ENCODE measurements at regions not wholly inside any gene's neighbourhood (a gene's known extent, or its start where the extent isn't known, plus 50 kb on each side); places are given as distances from the start of the nearest gene placed in this dataset.

GRCh38 chr20:1754749-1755148 lies 97.2 kb upstream of the SIRPG start:
- no peaks in the 10 kb centered on the region for H3K36me3 ChIP-seq (ENCODE audit: control insufficient read depth in 4 of 4, insufficient read depth in 4 of 4, low read length in 4 of 4)
- no peak overlapping the region for H3K27ac ChIP-seq (ENCODE audit: low read depth in 1 of 2, low read length in 1 of 2)
- DNase-seq = no peak
- no peak overlapping the region for H3K4me3 ChIP-seq
- no peaks in the 10 kb centered on the region for H3K4me1 ChIP-seq (ENCODE audit: control insufficient read depth in 5 of 5, insufficient read depth in 5 of 5, low read length in 5 of 5)
- no peak for ATAC-seq (ENCODE audit: insufficient read depth, low FRiP score)
- no peak for TF ChIP-seq CTCF (IDR thresholded peaks at IDR 0.05; ENCODE audit: control extremely low read depth, extremely low read depth)
- H3K9me3 ChIP-seq (ENCODE audit: control insufficient read depth in 4 of 4, insufficient read depth in 3 of 4, low read length in 3 of 4) = no peaks in the 10 kb centered on the region
- WGBS, 2 donors = 85 to 90% methylated on average over 4 of the region's 4 CpGs
- H3K9ac ChIP-seq (ENCODE audit: insufficient read depth in 1 of 2, low read length in 2 of 2) = no peak overlapping the region
- no peaks in the 10 kb centered on the region for H3K27me3 ChIP-seq (ENCODE audit: control insufficient read depth in 3 of 3, insufficient read depth in 3 of 3, low read length in 2 of 3)

GRCh38 chr20:1754306-1754705 lies 96.7 kb upstream of the SIRPG start:
- no peaks in the 10 kb centered on the region for H3K27me3 ChIP-seq (ENCODE audit: control insufficient read depth in 3 of 3, insufficient read depth in 3 of 3, low read length in 2 of 3)
- DNase-seq = no peak

GRCh38 chr20:1752045-1752444 lies 94.5 kb upstream of the SIRPG start:
- H3K9me3 ChIP-seq (ENCODE audit: control insufficient read depth in 4 of 4, insufficient read depth in 3 of 4, low read length in 3 of 4) = no peaks in the 10 kb centered on the region
- TF ChIP-seq CTCF (IDR thresholded peaks at IDR 0.05; ENCODE audit: control extremely low read depth, extremely low read depth) = no peak

More at GRCh38 chr20:1754306-1754705, 96.7 kb upstream of the SIRPG start:
- H3K27ac ChIP-seq (ENCODE audit: low read depth in 1 of 2, low read length in 1 of 2) = no peak overlapping the region
- TF ChIP-seq CTCF (IDR thresholded peaks at IDR 0.05; ENCODE audit: control extremely low read depth, extremely low read depth) = no peak
- WGBS, 2 donors = 60 to 61% methylated on average over 2 of the region's 2 CpGs
- ATAC-seq (ENCODE audit: insufficient read depth, low FRiP score) = no peak
- H3K4me1 ChIP-seq (ENCODE audit: control insufficient read depth in 5 of 5, insufficient read depth in 5 of 5, low read length in 5 of 5) = no peaks in the 10 kb centered on the region
- H3K9me3 ChIP-seq (ENCODE audit: control insufficient read depth in 4 of 4, insufficient read depth in 3 of 4, low read length in 3 of 4) = no peaks in the 10 kb centered on the region
- no peak overlapping the region for H3K9ac ChIP-seq (ENCODE audit: insufficient read depth in 1 of 2, low read length in 2 of 2)
- no peak overlapping the region for H3K4me3 ChIP-seq
- no peaks in the 10 kb centered on the region for H3K36me3 ChIP-seq (ENCODE audit: control insufficient read depth in 4 of 4, insufficient read depth in 4 of 4, low read length in 4 of 4)

GRCh38 chr20:1748777-1749176 lies 91.2 kb upstream of the SIRPG start:
- no peak for TF ChIP-seq CTCF (IDR thresholded peaks at IDR 0.05; ENCODE audit: control extremely low read depth, extremely low read depth)
- H3K4me3 ChIP-seq = no peak overlapping the region
- no peaks in the 10 kb centered on the region for H3K9me3 ChIP-seq (ENCODE audit: control insufficient read depth in 4 of 4, insufficient read depth in 3 of 4, low read length in 3 of 4)
- H3K4me1 ChIP-seq (ENCODE audit: control insufficient read depth in 5 of 5, insufficient read depth in 5 of 5, low read length in 5 of 5) = no peaks in the 10 kb centered on the region
- ATAC-seq (ENCODE audit: insufficient read depth, low FRiP score) (no peak), DNase-seq (no peak)
- H3K27ac ChIP-seq (ENCODE audit: low read depth in 1 of 2, low read length in 1 of 2) = no peak overlapping the region
- H3K36me3 ChIP-seq (ENCODE audit: control insufficient read depth in 4 of 4, insufficient read depth in 4 of 4, low read length in 4 of 4) = no peaks in the 10 kb centered on the region
- H3K27me3 ChIP-seq (ENCODE audit: control insufficient read depth in 3 of 3, insufficient read depth in 3 of 3, low read length in 2 of 3) = peaks cover 0 to 11% (median 0%) of the 10 kb centered on the region in 3 donors
- H3K9ac ChIP-seq (ENCODE audit: insufficient read depth in 1 of 2, low read length in 2 of 2) = no peak overlapping the region

More at GRCh38 chr20:1752045-1752444, 94.5 kb upstream of the SIRPG start:
- H3K27me3 ChIP-seq (ENCODE audit: control insufficient read depth in 3 of 3, insufficient read depth in 3 of 3, low read length in 2 of 3) = peaks cover 0 to 11% (median 0%) of the 10 kb centered on the region in 3 donors
- H3K36me3 ChIP-seq (ENCODE audit: control insufficient read depth in 4 of 4, insufficient read depth in 4 of 4, low read length in 4 of 4) = no peaks in the 10 kb centered on the region
- no peaks in the 10 kb centered on the region for H3K4me1 ChIP-seq (ENCODE audit: control insufficient read depth in 5 of 5, insufficient read depth in 5 of 5, low read length in 5 of 5)
- ATAC-seq (ENCODE audit: insufficient read depth, low FRiP score) (no peak), DNase-seq (no peak)
- H3K9ac ChIP-seq (ENCODE audit: insufficient read depth in 1 of 2, low read length in 2 of 2) = no peak overlapping the region
- H3K4me3 ChIP-seq = no peak overlapping the region
- no peak overlapping the region for H3K27ac ChIP-seq (ENCODE audit: low read depth in 1 of 2, low read length in 1 of 2)
